Large intestine (tissue), 3 donors: ENCODE measurements at regions not wholly inside any gene's neighbourhood (a gene's known extent, or its start where the extent isn't known, plus 50 kb on each side); places are given as distances from the start of the nearest gene placed in this dataset.

Experiments used
- DNase-seq, 2 donors: peaks; one replicate each; pipeline versions ENCODE4 v3.0.0 to v3.0.0-alpha.2; 2013
- H3K27ac ChIP-seq: one replicate; pipeline ENCODE4 v1.5.1; 2013; ENCODE audit warnings: low read length
- H3K27me3 ChIP-seq: 2 replicates; pipeline ENCODE4 v1.6.1; 2013; ENCODE audit warnings: low read length; ENCODE audit not compliant: control insufficient read depth, insufficient read depth
- H3K36me3 ChIP-seq: 2 replicates; pipeline ENCODE4 v1.6.1; 2013; ENCODE audit warnings: low read length; ENCODE audit not compliant: control insufficient read depth, insufficient read depth
- H3K4me1 ChIP-seq: one replicate; pipeline ENCODE4 v1.6.1; 2013; ENCODE audit warnings: low read length; ENCODE audit not compliant: control insufficient read depth, insufficient read depth
- H3K4me3 ChIP-seq: one replicate; pipeline ENCODE4 v1.5.1; 2013; ENCODE audit warnings: low read length
- H3K9me3 ChIP-seq: one replicate; pipeline ENCODE4 v1.6.1; 2013; ENCODE audit warnings: mild to moderate bottlenecking, low read depth, low read length, moderate library complexity; ENCODE audit not compliant: control insufficient read depth
- WGBS: methylation state at CpG from one replicate; pipeline ENCODE4 v1.1.5; 2013; ENCODE audit warnings: low lambda C conversion rate; ENCODE audit not compliant: insufficient coverage; 5-methylcytosine and 5-hydroxymethylcytosine counted together

DNA sequence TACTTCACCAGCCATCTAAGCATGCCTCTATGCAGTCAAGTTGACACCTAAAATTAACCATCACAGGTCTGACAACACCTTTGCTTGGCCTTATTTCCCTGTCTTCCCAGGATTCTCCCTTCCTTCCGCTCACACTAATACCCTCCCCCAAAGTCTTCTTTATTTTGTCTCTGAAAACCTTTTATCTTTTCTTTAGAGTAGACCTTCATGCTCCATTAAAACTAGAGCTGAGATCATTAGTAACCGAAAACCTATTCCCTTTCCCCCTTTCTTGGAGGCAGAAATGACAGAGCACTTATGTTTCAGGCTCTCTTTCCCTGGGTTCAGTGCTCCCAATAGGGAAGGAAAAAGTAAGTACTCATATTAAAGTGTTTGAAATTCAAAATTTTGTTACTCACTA lies 423.8 kb downstream of the YTHDC2 start:
- Histone ChIP-seq H3K9me3 (no peaks in the 10 kb centered on the region), H3K36me3 (no peaks in the 10 kb centered on the region), H3K27me3 (no peaks in the 10 kb centered on the region), H3K4me3 (no peak overlapping the region), H3K27ac (no peak overlapping the region), H3K4me1 (no peaks in the 10 kb centered on the region)
- WGBS = 100% methylated on average over 1 of the region's 2 CpGs
- DNase-seq = no peak

DNA sequence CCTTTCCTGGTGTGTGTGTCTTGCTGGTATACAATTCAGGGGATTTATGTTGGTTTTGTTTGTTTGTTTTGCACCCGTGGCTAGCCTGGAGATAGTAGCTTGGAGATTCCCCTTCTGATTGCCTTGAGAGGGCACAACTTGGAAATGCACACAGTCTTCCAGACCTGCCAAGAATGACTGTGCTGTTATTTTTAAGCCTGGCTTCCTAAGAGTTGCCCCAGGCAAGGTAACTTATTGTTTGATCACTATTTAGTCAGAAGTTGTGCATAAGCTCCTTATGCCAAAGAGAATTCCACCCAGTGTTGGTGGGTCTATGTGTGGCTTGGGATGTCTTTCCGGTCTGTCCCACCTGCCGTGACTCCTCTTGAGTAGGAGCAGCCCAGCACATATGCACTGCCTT lies 421.9 kb upstream of the KCNN2 start:
- WGBS = no CpG with 5 or more reads among the region's 3 CpGs
- no peak overlapping the region for H3K4me3 ChIP-seq
- no peaks in the 10 kb centered on the region for H3K27me3 ChIP-seq
- no peak overlapping the region for H3K27ac ChIP-seq
- no peaks in the 10 kb centered on the region for H3K9me3 ChIP-seq
- H3K36me3 ChIP-seq = no peaks in the 10 kb centered on the region
- no peak for DNase-seq
- no peaks in the 10 kb centered on the region for H3K4me1 ChIP-seq

- Histone ChIP-seq H3K9me3 (no peaks in the 10 kb centered on the region), H3K4me3 (no peak overlapping the region), H3K36me3 (no peaks in the 10 kb centered on the region), H3K4me1 (no peaks in the 10 kb centered on the region), H3K27me3 (no peaks in the 10 kb centered on the region), H3K27ac (no peak overlapping the region)
- no CpG with 5 or more reads among the region's 2 CpGs for WGBS
- no peak for DNase-seq
Measured at GRCh38 chr5:113950186-113950585, 411.7 kb upstream of the KCNN2 start.

DNA sequence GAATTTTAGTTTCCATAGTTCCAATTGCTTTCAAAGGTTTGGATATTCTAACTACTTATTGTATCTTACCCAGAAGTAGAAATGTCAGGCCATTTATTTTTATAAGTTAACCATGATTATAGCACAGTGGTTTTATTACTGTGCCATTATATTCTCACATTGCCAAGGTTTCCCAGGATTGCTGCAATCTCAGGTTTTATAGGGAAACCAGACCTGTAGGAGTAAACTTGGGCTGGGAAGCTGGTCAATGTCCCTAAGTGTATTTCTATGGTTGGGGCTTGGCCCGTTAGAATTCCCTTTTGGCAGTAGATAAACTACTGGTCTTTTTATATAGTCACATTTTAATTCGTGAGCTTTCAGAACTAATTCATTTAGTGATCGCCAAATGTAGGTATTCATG lies 396.6 kb upstream of the KCNN2 start:
- no peak for DNase-seq
- Histone ChIP-seq H3K27ac (no peak overlapping the region), H3K4me3 (no peak overlapping the region), H3K9me3 (no peaks in the 10 kb centered on the region), H3K36me3 (no peaks in the 10 kb centered on the region), H3K27me3 (no peaks in the 10 kb centered on the region), H3K4me1 (no peaks in the 10 kb centered on the region)
- WGBS = 90% methylated on average over 2 of the region's 3 CpGs

DNA sequence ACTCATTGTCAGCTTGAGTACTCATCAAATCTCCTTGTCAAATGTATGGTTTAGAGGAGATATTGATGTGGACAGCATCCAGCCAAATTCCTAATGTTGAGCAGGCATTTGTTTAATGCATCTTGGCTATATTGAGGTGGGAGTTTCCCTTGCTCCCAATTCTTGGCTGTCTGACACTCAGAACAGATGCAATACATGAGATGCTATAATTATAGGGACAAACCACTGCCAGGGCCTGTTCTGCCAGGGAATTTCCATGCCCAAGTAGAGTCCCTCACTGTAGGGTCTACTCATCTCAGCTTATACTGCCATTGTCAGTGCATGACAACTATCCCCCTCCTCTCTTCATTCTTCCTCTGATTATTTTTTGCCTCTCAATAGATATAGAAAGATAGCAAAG lies 392.0 kb upstream of the KCNN2 start:
- no peak for DNase-seq
- no peak overlapping the region for H3K4me3 ChIP-seq
- H3K9me3 ChIP-seq = no peaks in the 10 kb centered on the region
- no peaks in the 10 kb centered on the region for H3K4me1 ChIP-seq
- no peaks in the 10 kb centered on the region for H3K27me3 ChIP-seq
- no peak overlapping the region for H3K27ac ChIP-seq
- no peaks in the 10 kb centered on the region for H3K36me3 ChIP-seq

DNA sequence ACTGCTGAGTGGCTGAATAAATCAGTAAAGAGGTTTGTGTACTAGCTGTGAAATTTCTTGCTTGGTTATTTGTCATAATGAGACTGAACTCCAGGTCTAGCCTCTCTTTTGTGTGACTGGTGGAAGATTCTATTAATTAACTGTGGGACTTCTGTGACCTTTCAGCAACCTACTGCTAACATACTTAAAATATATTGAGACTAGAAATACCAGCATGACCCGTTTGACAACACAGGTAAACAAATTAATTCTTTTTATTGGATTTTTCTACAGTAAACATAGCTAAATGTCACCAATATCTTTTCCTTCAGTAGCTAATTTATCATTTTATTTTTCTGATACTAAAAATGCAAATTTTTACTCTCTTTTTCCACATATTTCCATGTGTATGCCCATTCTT lies 390.4 kb upstream of the KCNN2 start:
- Histone ChIP-seq H3K36me3 (no peaks in the 10 kb centered on the region), H3K27ac (no peak overlapping the region), H3K4me1 (no peaks in the 10 kb centered on the region), H3K9me3 (no peaks in the 10 kb centered on the region), H3K27me3 (no peaks in the 10 kb centered on the region), H3K4me3 (no peak overlapping the region)
- no peak for DNase-seq
- WGBS = 44% methylated on average over 1 of the region's 1 CpG

GRCh38 chr5:113974976-113975375 lies 386.9 kb upstream of the KCNN2 start:
- no peak for DNase-seq
- no peaks in the 10 kb centered on the region for H3K27me3 ChIP-seq
- H3K4me1 ChIP-seq = no peaks in the 10 kb centered on the region
- no peaks in the 10 kb centered on the region for H3K9me3 ChIP-seq
- H3K27ac ChIP-seq = no peak overlapping the region
- H3K4me3 ChIP-seq = no peak overlapping the region
- no CpG with 5 or more reads among the region's 1 CpG for WGBS
- H3K36me3 ChIP-seq = no peaks in the 10 kb centered on the region

DNA sequence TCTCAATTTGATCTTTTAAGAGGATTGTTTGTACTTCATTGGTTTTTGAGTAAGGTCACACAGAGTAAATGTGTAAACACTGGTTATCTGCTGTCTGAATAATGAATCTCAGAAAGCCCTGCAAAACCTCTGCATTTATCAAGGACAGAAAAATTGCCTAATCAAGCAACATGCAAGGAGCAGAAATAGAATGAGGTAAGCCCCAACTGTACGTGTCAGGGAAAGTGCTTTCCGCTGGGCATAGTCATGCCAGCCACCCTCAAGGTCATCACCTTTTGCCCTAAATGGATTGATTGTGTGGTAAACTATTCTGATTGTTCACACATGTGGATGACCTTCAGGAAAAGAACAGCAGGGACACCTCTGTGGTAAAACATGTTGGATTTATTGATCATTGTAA lies 376.9 kb upstream of the KCNN2 start:
- Histone ChIP-seq H3K27me3 (no peaks in the 10 kb centered on the region), H3K4me3 (no peak overlapping the region), H3K27ac (no peak overlapping the region), H3K9me3 (no peaks in the 10 kb centered on the region), H3K36me3 (no peaks in the 10 kb centered on the region), H3K4me1 (no peaks in the 10 kb centered on the region)
- no CpG with 5 or more reads among the region's 2 CpGs for WGBS
- DNase-seq = no peak

GRCh38 chr5:113985505-113985904 lies 376.4 kb upstream of the KCNN2 start:
- Histone ChIP-seq H3K27ac (no peak overlapping the region), H3K36me3 (no peaks in the 10 kb centered on the region), H3K4me3 (no peak overlapping the region), H3K27me3 (no peaks in the 10 kb centered on the region), H3K9me3 (no peaks in the 10 kb centered on the region), H3K4me1 (no peaks in the 10 kb centered on the region)
- 100% methylated on average over 1 of the region's 4 CpGs for WGBS
- no peak for DNase-seq

GRCh38 chr5:113989278-113989912 lies 372.5 kb upstream of the KCNN2 start:
- Histone ChIP-seq H3K36me3 (no peaks in the 10 kb centered on the region), H3K9me3 (no peaks in the 10 kb centered on the region), H3K27me3 (no peaks in the 10 kb centered on the region), H3K27ac (no peak overlapping the region), H3K4me1 (no peaks in the 10 kb centered on the region), H3K4me3 (no peak overlapping the region)
- no peak for DNase-seq
- WGBS = 89% methylated on average over 4 of the region's 6 CpGs

GRCh38 chr5:113989913-113990305 lies 372.0 kb upstream of the KCNN2 start:
- Histone ChIP-seq H3K4me3 (no peak overlapping the region), H3K27me3 (no peaks in the 10 kb centered on the region), H3K9me3 (no peaks in the 10 kb centered on the region), H3K27ac (no peak overlapping the region), H3K4me1 (no peaks in the 10 kb centered on the region), H3K36me3 (no peaks in the 10 kb centered on the region)
- no peak for DNase-seq
